ENCODE measurements at regions not wholly inside any gene's neighbourhood (a gene's known extent, or its start where the extent isn't known, plus 50 kb on each side); places are given as distances from the start of the nearest gene placed in this dataset.

GRCh38 chr3:162082516-162082915, 585.9 kb downstream of the OTOL1 start:
- FAIRE-seq: no peak
- no peak for TF ChIP-seq CTCF (IDR thresholded peaks at IDR 0.05; ENCODE audit: insufficient read depth, missing control alignments)
- DNase-seq (ENCODE audit: insufficient read length, low spot score): no peak

GRCh38 chr3:162087361-162087760, 590.8 kb downstream of the OTOL1 start:
- no peak for TF ChIP-seq CTCF (IDR thresholded peaks at IDR 0.05; ENCODE audit: insufficient read depth, missing control alignments)
- FAIRE-seq: no peak
- DNase-seq (ENCODE audit: insufficient read length, low spot score): no peak

- FAIRE-seq (no peak), DNase-seq (ENCODE audit: insufficient read length, low spot score) (no peak)
- no peak for TF ChIP-seq CTCF (IDR thresholded peaks at IDR 0.05; ENCODE audit: insufficient read depth, missing control alignments)
Measured at GRCh38 chr3:162092751-162093150, 596.1 kb downstream of the OTOL1 start.

GRCh38 chr3:162094301-162094700, 597.7 kb downstream of the OTOL1 start:
- FAIRE-seq (no peak), DNase-seq (ENCODE audit: insufficient read length, low spot score) (no peak)
- TF ChIP-seq CTCF (IDR thresholded peaks at IDR 0.05; ENCODE audit: insufficient read depth, missing control alignments): no peak

- FAIRE-seq: no peak
- no peak for TF ChIP-seq CTCF (IDR thresholded peaks at IDR 0.05; ENCODE audit: insufficient read depth, missing control alignments)
- DNase-seq (ENCODE audit: insufficient read length, low spot score): no peak
Measured at GRCh38 chr3:162096874-162097273, 600.3 kb downstream of the OTOL1 start.

GRCh38 chr3:162103808-162104207, 607.2 kb downstream of the OTOL1 start:
- DNase-seq (ENCODE audit: insufficient read length, low spot score) (no peak), FAIRE-seq (no peak)
- no peak for TF ChIP-seq CTCF (IDR thresholded peaks at IDR 0.05; ENCODE audit: insufficient read depth, missing control alignments)

- no peak for FAIRE-seq
Measured at GRCh38 chr3:162111861-162112260, 615.3 kb downstream of the OTOL1 start.

More at GRCh38 chr3:162111861-162112260, 615.3 kb downstream of the OTOL1 start:
- no peak for TF ChIP-seq CTCF (IDR thresholded peaks at IDR 0.05; ENCODE audit: insufficient read depth, missing control alignments)
- DNase-seq (ENCODE audit: insufficient read length, low spot score): no peak
